Lower leg skin (tissue), 4 donors: ENCODE measurements at regions not wholly inside any gene's neighbourhood (a gene's known extent, or its start where the extent isn't known, plus 50 kb on each side); places are given as distances from the start of the nearest gene placed in this dataset.

ENCODE experiments used
- DNase-seq, 2 donors: peaks; one replicate each; pipeline ENCODE4 v3.0.0-alpha.2; 2019; ENCODE audit warnings: low spot score in 2 of 2
- H3K4me3 ChIP-seq: fragments of 200-600 bp; sonication (generic); 2 replicates; pipeline ENCODE4 v1.5.1; 2017; ENCODE audit warnings: mild to moderate bottlenecking, low read depth; ENCODE audit not compliant: poor library complexity, severe bottlenecking
- CTCF ChIP-seq, 3 donors: fragments of 450-650 bp; IDR thresholded peaks; one replicate each; pipeline ENCODE4 v1.5.1; 2016; ENCODE audit warnings: antibody characterized with exemption in 3 of 3, mild to moderate bottlenecking in 3 of 3, moderate library complexity in 2 of 3
- POLR2A ChIP-seq, 2 donors: fragments of 450-650 bp; IDR thresholded peaks; one replicate each; pipeline ENCODE4 v1.6.1; 2016 to 2017; ENCODE audit warnings: antibody characterized with exemption in 2 of 2, mild to moderate bottlenecking in 1 of 2, moderate library complexity in 1 of 2
- WGBS, 2 donors: methylation state at CpG; one replicate each; pipeline ENCODE4 v1.1.5; 2018; 5-methylcytosine and 5-hydroxymethylcytosine counted together
- intact Hi-C: fragments of 100-400 bp; cut with DNase I; formaldehyde crosslinking; loops from one replicate; pipeline ENCODE4 v1.15.0; 2023; ENCODE audit warnings: low total_unique reads

GRCh38 chr9:119052339-119053030 lies 316.8 kb downstream of the BRINP1 start:
- TF ChIP-seq POLR2A (IDR thresholded peaks at IDR 0.05) (no peak), CTCF (IDR thresholded peaks at IDR 0.05) (no peak)
- intact Hi-C loops: no loop called here
- WGBS, 2 donors: 40 to 47% methylated on average over 10 of the region's 10 CpGs
- DNase-seq: no peak
- H3K4me3 ChIP-seq: no peak overlapping the region

GRCh38 chr9:119053070-119053469 lies 316.2 kb downstream of the BRINP1 start:
- H3K4me3 ChIP-seq: no peak overlapping the region
- intact Hi-C loops: no loop called here
- TF ChIP-seq POLR2A (IDR thresholded peaks at IDR 0.05): no peak
- no peak for TF ChIP-seq CTCF (IDR thresholded peaks at IDR 0.05)
- DNase-seq: no peak
- 83 to 97% methylated on average over 1 of the region's 1 CpG for WGBS, 2 donors

GRCh38 chr9:119060629-119061385 lies 308.4 kb downstream of the BRINP1 start:
- WGBS, 2 donors: 41 to 54% methylated on average over 2 of the region's 2 CpGs
- intact Hi-C loops: no loop called here
- no peak for TF ChIP-seq POLR2A (IDR thresholded peaks at IDR 0.05)
- H3K4me3 ChIP-seq: no peak overlapping the region
- DNase-seq: peak in 1 of 2 donors; percentile 21

- TF ChIP-seq POLR2A (IDR thresholded peaks at IDR 0.05) (no peak), CTCF (IDR thresholded peaks at IDR 0.05) (no peak)
- DNase-seq: no peak
- H3K4me3 ChIP-seq: no peak overlapping the region
- intact Hi-C loops: no loop called here
Measured at GRCh38 chr9:119071636-119072035, 297.6 kb downstream of the BRINP1 start.

GRCh38 chr9:119074017-119074416 lies 295.2 kb downstream of the BRINP1 start:
- no peak for DNase-seq
- H3K4me3 ChIP-seq: no peak overlapping the region
- no peak for TF ChIP-seq CTCF (IDR thresholded peaks at IDR 0.05)
- TF ChIP-seq POLR2A (IDR thresholded peaks at IDR 0.05): no peak
- intact Hi-C loops: no loop called here
- WGBS, 2 donors: 31 to 52% methylated on average over 4 of the region's 4 CpGs

GRCh38 chr9:119078015-119078414 lies 291.2 kb downstream of the BRINP1 start:
- no peak overlapping the region for H3K4me3 ChIP-seq
- intact Hi-C loops: no loop called here
- no peak for DNase-seq
- no peak for TF ChIP-seq POLR2A (IDR thresholded peaks at IDR 0.05)
- no peak for TF ChIP-seq CTCF (IDR thresholded peaks at IDR 0.05)
- WGBS, 2 donors: 69 to 89% methylated on average over 1 of the region's 1 CpG
